Activated T-cell treated with anti-CD3 and anti-CD28 coated beads for 4 hours (primary cell): ENCODE measurements at regions not wholly inside any gene's neighbourhood (a gene's known extent, or its start where the extent isn't known, plus 50 kb on each side); places are given as distances from the start of the nearest gene placed in this dataset.
"Not testable (repeated sequence)": the region's sequence is repeated elsewhere in the genome, so short reads cannot be mapped to it uniquely, and the experiment has no call there.

Experiments
- DNase-seq: peaks from one replicate; pipeline ENCODE4 v3.0.0-alpha.2; 2020

DNA sequence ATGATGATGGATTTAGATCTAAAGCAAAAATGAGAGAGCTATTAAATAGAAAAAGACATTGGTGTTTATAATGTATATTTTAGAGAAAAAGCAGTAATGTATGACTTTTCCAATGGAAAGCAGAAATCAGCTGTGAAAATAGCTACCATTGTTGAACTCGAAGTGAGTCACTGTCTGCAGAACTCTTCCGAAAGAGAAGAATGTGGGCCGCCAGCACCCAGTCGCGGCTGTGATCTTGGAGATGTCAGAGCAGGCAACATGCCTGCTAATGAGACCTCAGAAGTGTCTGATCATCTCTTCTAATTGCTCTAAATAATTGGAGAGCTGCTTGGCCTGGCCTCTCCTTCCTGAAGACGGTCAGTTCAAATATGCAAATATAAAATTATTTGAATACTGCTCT lies 333.6 kb upstream of the RUNX1 start:
- DNase-seq: no peak

- no peak for DNase-seq
These were observed 332.7 kb upstream of the RUNX1 start for GRCh38 chr21:35381743-35382310.

GRCh38 chr21:35380304-35380703 lies 331.2 kb upstream of the RUNX1 start:
- not testable (repeated sequence) for DNase-seq

- DNase-seq: no peak
These were observed 329.8 kb upstream of the RUNX1 start for GRCh38 chr21:35378881-35379280.

GRCh38 chr21:35377505-35378090 lies 328.5 kb upstream of the RUNX1 start:
- no peak for DNase-seq

DNA sequence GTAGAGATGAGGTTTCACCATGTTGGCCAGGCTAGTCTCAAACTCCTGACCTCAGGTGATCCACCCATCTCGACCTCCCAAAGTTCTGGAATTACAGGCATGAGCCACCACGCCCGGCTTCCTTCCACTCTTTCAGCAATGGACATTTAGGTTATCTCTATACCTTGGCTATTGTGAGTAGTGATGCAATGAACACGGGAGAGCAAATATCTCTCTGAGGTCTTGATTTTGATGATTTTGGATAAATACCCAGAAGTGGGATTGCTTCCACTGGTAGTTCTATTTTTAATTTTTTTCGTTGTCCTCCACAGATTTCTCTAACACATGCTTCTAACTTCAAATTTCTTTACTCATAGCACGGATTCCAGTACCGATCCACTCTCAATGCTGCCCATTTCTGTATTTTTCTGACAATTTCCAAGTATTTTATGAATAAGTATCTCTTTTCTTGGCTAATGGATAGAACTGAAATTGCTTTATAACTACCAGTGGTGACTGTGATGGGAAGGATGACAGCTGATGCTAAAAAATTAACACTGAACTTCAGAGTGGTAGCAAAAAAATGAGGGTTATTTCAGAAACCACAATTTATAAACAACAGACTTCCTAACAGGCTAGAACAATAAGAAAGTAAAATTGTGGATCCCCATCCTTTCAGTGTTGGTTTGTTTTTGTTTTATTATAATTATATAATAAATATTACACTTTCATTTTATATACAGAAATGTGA lies 327.5 kb upstream of the RUNX1 start:
- DNase-seq: no peak

DNA sequence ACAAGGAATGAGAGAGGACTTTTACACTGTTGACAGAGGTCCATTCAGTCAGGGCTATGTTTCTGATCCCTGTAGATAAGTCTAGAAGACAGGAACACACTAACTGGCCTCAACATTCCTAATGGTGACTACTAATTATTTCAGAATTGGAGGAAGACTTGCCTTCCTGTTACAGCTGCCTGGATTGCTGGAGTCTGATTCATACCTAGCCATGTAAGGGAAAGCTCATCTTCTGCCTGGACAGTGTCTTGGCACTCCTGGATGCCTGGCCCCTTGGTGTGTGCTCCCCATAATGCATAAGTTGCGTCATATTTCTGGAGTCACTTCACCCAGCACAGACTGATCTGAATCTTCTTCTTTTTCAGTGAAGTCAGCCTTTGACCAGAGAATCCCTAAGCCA lies 326.0 kb upstream of the RUNX1 start:
- DNase-seq: no peak

- DNase-seq: no peak
These were observed 324.9 kb upstream of the RUNX1 start for GRCh38 chr21:35373998-35374397.

DNA sequence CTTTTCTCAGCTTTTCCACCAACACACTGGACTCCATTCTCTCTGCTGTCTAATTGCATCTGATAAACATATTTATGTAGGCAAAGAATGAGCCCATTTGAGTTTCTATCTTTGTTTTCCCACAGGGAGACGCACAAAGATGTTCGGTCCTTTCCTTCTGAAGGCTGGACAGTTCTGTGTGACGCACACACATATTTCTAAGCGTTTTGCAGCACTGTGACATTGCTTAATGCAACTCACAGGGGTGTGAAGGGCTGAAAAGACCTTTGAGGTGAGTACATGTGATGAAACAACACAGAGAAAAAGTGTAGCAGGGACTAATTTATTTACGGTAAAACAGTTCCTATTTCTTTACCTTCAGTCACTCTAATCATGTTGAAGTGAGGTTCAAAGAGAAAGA lies 323.1 kb upstream of the RUNX1 start:
- DNase-seq: no peak

DNA sequence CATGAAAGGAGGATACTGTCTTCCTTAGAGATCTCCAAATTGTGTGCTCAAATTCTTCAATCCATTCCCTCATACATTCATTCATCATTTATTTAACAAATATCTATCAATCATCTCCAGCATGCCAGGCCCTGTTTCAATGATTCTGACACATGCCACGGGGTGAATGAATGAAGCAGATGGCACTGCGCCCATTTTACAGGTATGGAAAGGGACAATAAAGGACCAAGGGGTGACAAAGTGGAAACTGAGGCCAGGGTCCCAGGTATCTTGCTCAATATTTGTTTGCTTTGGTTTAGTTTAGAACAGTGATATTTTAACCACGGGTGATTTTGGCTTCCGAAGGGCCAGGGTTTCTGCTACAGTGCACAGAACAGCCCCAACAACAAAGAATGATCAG lies 321.6 kb upstream of the RUNX1 start:
- DNase-seq: no peak

DNA sequence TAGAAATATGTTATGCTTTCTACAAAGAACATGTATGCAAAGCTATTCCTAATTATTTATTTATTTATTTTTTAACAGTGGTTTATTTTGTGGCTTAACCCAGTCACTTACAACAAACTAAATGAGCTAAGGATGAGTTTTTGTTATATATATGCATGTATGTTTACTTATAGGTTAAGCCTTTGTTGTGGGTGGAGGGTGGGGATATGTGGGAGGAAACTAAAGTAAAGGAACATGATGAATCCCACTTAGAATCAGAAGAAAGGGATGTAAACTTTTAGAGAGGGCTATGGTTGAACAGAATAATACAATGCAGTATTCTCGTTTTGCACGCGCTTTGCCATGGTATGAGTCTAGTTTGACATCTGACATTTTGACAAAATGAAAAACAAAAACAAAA lies 321.0 kb upstream of the RUNX1 start:
- DNase-seq: no peak

DNA sequence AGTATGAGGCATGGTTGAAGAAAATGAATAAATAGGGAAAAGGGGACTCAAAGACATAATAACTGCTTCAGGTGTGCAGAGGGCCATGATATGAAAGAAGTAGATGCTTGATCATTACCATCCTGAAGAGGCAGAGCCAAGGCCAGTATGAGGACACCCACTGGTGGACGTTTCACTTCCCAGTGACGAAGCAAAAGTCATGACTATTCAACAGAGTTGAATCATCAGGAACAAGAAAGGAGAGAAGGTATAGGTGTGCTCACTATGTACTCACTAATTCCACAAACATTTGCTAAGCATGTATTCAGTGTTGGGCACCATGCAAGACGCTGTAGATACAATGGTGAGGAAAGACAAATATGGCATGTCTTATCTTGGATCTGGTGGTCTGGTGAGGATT lies 319.2 kb upstream of the RUNX1 start:
- no peak for DNase-seq

DNA sequence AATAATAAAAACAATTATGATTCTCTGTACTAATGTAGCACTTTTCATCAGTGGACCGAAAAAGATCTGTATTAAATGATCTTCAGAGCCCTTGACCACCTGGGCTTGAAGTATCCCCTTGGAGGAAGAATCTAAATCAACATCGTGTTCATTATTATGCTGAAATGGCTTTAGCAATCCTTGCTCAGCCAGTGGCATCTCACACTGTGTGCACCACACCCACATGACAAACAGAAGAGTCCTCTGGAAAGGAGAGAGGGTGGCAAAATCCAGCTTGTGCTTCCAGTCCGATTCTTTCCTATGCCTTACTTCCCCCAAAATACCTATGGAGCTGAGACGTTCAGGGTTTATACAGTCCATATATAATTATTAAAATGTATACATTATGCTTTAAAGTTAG lies 318.5 kb upstream of the RUNX1 start:
- DNase-seq: no peak

DNA sequence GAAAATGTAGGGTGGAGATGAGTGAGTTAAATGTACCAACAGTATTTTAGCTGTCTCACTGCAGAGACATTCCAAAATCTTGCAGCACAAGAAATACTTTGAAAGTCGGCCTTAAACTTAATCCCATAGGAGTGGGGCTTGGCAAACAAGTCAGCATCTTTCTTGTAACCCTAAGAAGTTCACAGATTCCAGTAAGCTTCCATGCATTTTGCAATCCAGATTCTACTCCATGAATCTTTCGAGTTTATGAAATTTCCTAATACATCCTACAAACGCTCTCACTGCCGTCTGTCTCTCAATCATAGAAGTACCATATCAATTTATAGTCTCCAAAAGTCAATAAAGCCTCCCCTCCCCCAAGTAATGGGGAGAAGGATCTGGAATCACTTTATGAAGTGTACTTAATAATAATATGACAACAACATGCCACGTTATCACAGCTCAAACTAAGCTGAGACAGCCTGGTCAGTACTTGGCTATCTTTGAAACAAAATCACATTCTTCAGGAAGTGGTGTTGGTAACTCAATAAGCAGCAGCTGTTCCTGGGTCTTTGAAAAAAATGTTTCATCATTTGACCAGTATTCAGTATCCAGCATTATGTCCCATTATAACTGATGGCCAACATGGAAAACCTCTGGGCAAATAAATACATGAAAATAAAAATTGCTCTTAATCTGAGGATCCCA lies 317.4 kb upstream of the RUNX1 start:
- no peak for DNase-seq

DNA sequence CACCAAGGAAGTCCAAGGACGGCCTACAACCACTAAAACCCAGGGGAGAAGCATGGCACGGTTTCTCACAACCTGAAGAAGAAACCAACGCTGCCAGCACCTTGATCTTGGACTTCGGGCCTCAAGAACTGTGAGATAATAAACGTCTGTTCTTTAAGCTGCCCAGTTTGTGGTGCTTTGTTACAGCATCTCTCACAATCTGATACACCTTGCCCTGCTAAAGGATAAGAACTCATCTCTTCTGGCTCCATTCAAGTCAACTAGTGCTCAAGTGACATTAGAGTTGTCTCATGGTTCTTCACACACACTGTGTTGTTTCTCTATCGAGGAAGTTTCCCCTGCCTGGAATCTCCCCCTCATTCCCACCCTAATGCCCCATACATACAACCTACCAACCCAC lies 314.4 kb upstream of the RUNX1 start:
- no peak for DNase-seq

- DNase-seq: no peak
These were observed 312.9 kb upstream of the RUNX1 start for GRCh38 chr21:35361988-35362387.

DNA sequence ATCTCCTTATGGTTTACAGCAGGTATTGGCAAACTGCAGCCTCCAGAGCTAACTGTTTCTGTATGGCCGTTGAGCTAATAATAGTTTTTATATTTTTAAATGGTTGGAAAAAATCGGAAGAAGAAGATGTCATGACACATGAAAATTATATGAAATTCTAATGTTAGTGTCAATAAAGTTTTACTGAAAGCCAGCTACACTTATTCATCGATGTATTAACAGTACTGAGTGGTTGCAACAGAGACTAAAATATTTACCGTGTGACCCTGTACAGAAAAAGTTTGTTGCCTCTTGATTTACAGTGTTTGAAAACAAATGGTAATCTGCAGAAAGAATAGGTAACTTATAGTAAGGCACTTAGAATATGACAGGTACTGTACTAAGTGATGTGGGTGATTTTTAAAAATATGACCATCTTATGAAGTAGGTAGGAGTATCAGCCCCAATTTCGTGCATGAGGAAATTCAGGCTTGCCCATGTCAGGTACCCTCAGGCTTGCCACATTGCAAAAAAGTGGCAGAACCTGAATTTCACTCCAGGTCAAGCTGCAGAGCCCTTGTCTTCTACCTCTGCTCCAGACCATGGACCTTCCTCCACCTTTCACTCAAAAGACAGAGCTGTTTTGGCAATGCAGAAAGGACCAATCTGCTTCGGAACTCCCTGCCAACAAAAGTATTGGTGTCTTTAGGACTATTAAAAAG lies 311.9 kb upstream of the RUNX1 start:
- no peak for DNase-seq

GRCh38 chr21:35359076-35359475 lies 310.0 kb upstream of the RUNX1 start:
- DNase-seq: no peak

DNA sequence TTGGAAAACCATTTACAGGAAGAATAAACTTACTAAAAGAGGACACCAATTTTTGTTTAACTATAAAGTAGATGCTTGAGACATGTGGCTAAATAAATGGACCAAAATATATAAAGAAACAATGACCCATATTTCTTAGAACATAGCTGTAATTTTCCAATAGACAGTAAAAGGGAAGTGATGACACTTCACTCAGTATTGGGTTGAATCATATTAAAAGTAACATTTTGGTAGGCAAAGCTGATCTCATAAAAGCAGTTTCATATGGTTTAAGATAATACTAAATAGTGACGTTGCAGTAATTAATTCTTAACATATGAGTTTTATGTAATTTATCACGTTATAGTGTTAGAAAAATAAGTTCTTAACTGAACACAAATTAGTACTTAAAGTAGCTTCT lies 308.9 kb upstream of the RUNX1 start:
- no peak for DNase-seq

DNA sequence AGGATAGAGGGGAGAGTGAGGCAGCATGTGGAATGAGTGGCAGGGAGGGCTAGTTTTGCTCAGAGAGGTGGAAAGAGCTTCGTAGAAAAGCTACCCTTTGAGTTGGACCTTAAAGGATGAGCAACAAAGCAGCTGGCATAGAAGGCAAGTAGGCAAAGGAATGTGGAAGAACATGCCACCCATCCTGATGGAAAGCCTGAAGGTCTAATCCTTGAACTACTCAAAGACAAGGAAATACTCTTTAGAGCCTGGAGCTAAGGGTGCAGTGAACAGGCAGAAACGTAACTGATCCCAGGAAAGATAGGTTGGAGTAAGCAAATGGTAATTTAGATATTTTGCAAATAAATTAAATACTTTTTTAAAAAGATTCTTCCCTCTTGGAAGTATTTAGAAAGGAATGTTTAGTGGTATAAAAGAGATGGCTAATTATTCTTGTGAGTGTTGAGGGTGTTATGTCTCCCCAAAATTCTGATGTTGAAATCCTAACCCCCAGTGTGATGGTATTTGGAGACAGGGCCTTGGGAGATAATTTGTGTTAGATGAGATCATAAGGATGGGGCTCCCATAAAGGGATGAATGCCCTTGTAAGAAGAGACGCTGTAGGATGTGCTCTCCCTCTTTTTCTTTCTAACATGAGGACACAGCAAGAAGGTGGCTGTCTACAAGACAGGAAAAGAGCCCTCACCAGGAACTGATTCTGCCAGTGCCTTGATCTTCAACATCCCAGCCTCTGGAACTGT lies 308.1 kb upstream of the RUNX1 start:
- no peak for DNase-seq

- DNase-seq: no peak
These were observed 305.0 kb upstream of the RUNX1 start for GRCh38 chr21:35354078-35354477.

DNA sequence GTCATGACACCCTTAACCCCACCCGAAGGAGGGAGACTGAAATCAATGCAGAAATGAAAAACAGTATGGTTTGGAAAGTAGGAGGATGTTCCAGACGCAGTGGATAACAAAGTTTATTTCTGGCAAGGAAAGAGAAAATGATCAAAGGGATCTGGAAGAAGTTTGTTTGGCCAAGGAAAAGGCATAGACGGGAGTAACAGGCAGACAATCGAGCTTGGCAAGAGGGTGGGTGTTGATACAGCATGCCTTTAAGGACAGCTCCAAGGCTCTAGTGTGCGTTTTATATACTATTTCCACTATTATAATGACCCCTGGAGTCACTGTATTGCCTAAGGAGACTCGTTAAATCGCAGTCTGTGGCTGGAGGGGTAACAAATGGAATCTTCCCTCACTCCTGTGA lies 303.7 kb upstream of the RUNX1 start:
- no peak for DNase-seq
